ENCODE measurements at regions not wholly inside any gene's neighbourhood (a gene's known extent, or its start where the extent isn't known, plus 50 kb on each side); places are given as distances from the start of the nearest gene placed in this dataset.

DNA sequence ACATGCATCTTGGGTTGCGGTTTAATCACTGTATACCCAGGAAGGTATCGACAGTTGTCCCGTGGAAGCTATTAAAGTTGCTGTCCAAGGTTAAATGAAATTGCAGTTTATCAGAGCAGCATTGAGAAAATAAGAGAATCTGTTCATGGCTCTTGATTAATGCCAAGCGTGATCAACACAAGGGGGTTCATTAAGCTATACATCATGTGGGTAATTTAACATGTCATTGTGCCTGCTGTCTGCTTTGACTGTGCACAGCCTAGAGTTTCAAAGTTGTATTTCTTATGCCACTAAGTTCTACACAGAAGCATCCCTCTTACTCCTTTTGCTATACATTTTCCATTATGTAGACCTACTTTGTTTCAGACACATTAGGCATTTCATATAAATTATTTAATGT, 74.8 kb upstream of the SP8 start:
- Histone ChIP-seq H3K4me2 (no peak overlapping the region), H3K27ac (no peak overlapping the region), H3K9me2 (replicated peaks; ENCODE audit: insufficient read depth) (no peaks in the 10 kb centered on the region), H3K36me3 (replicated peaks; ENCODE audit: insufficient read depth, low read depth) (no peaks in the 10 kb centered on the region), H3K4me1 (ENCODE audit: insufficient read depth) (no peaks in the 10 kb centered on the region), H3K4me3 (no peak overlapping the region), H3K79me2 (no peaks in the 10 kb centered on the region), H3K27me3 (no peaks in the 10 kb centered on the region), H3K9me3 (ENCODE audit: low read depth) (no peaks in the 10 kb centered on the region), H4K20me1 (ENCODE audit: insufficient read depth, poor library complexity, severe bottlenecking) (no peaks in the 10 kb centered on the region), H2AFZ (no peak overlapping the region)
- WGBS (ENCODE audit: low lambda C conversion rate, missing lambda C conversion rate) = 93% methylated on average over 4 of the region's 4 CpGs
- TF ChIP-seq EZH2phosphoT487 (IDR thresholded peaks at IDR 0.05; ENCODE audit: low read depth, severe bottlenecking, unreplicated experiment) (no peak), EZH2 (IDR thresholded peaks at IDR 0.05; ENCODE audit: borderline replicate concordance) (no peak), CTCF (IDR thresholded peaks at IDR 0.05; ENCODE audit: poor library complexity) (no peak)
- no peak for DNase-seq (ENCODE audit: low spot score)

- DNase-seq (ENCODE audit: low spot score) = no peak
- TF ChIP-seq EZH2phosphoT487 (IDR thresholded peaks at IDR 0.05; ENCODE audit: low read depth, severe bottlenecking, unreplicated experiment) (no peak), EZH2 (IDR thresholded peaks at IDR 0.05; ENCODE audit: borderline replicate concordance) (no peak), CTCF (IDR thresholded peaks at IDR 0.05; ENCODE audit: poor library complexity) (no peak)
These were observed 75.9 kb upstream of the SP8 start for GRCh38 chr7:20862554-20862953.

GRCh38 chr7:20864221-20864620, 77.5 kb upstream of the SP8 start:
- Histone ChIP-seq H3K27ac (no peak overlapping the region), H3K9me2 (replicated peaks; ENCODE audit: insufficient read depth) (no peaks in the 10 kb centered on the region), H3K4me2 (no peak overlapping the region), H3K27me3 (no peaks in the 10 kb centered on the region), H3K4me3 (no peak overlapping the region), H3K36me3 (replicated peaks; ENCODE audit: insufficient read depth, low read depth) (no peaks in the 10 kb centered on the region), H3K4me1 (ENCODE audit: insufficient read depth) (no peaks in the 10 kb centered on the region), H4K20me1 (ENCODE audit: insufficient read depth, poor library complexity, severe bottlenecking) (no peaks in the 10 kb centered on the region), H3K9me3 (ENCODE audit: low read depth) (no peaks in the 10 kb centered on the region), H2AFZ (no peak overlapping the region), H3K79me2 (no peaks in the 10 kb centered on the region)
- no peak for TF ChIP-seq CTCF (IDR thresholded peaks at IDR 0.05; ENCODE audit: poor library complexity)
- no peak for TF ChIP-seq EZH2 (IDR thresholded peaks at IDR 0.05; ENCODE audit: borderline replicate concordance)
- TF ChIP-seq EZH2phosphoT487 (IDR thresholded peaks at IDR 0.05; ENCODE audit: low read depth, severe bottlenecking, unreplicated experiment) = no peak
- no peak for DNase-seq (ENCODE audit: low spot score)
- 92% methylated on average over 3 of the region's 3 CpGs for WGBS (ENCODE audit: low lambda C conversion rate, missing lambda C conversion rate)

More at GRCh38 chr7:20862554-20862953, 75.9 kb upstream of the SP8 start:
- Histone ChIP-seq H3K4me2 (no peak overlapping the region), H3K4me1 (ENCODE audit: insufficient read depth) (no peaks in the 10 kb centered on the region), H3K27me3 (no peaks in the 10 kb centered on the region), H3K79me2 (no peaks in the 10 kb centered on the region), H4K20me1 (ENCODE audit: insufficient read depth, poor library complexity, severe bottlenecking) (no peaks in the 10 kb centered on the region), H3K36me3 (replicated peaks; ENCODE audit: insufficient read depth, low read depth) (no peaks in the 10 kb centered on the region), H3K4me3 (no peak overlapping the region), H2AFZ (no peak overlapping the region), H3K27ac (no peak overlapping the region), H3K9me2 (replicated peaks; ENCODE audit: insufficient read depth) (no peaks in the 10 kb centered on the region), H3K9me3 (ENCODE audit: low read depth) (no peaks in the 10 kb centered on the region)
- WGBS (ENCODE audit: low lambda C conversion rate, missing lambda C conversion rate) = 82% methylated on average over 4 of the region's 4 CpGs

GRCh38 chr7:20865684-20866083, 79.0 kb upstream of the SP8 start:
- Histone ChIP-seq H3K27me3 (no peaks in the 10 kb centered on the region), H3K4me1 (ENCODE audit: insufficient read depth) (no peaks in the 10 kb centered on the region), H2AFZ (no peak overlapping the region), H3K36me3 (replicated peaks; ENCODE audit: insufficient read depth, low read depth) (no peaks in the 10 kb centered on the region), H3K4me3 (no peak overlapping the region), H3K79me2 (no peaks in the 10 kb centered on the region), H3K4me2 (no peak overlapping the region), H4K20me1 (ENCODE audit: insufficient read depth, poor library complexity, severe bottlenecking) (no peaks in the 10 kb centered on the region), H3K9me3 (ENCODE audit: low read depth) (no peaks in the 10 kb centered on the region), H3K27ac (no peak overlapping the region), H3K9me2 (replicated peaks; ENCODE audit: insufficient read depth) (no peaks in the 10 kb centered on the region)
- no peak for DNase-seq (ENCODE audit: low spot score)
- 72% methylated on average over 6 of the region's 6 CpGs for WGBS (ENCODE audit: low lambda C conversion rate, missing lambda C conversion rate)
- TF ChIP-seq EZH2 (IDR thresholded peaks at IDR 0.05; ENCODE audit: borderline replicate concordance) (no peak), CTCF (IDR thresholded peaks at IDR 0.05; ENCODE audit: poor library complexity) (no peak), EZH2phosphoT487 (IDR thresholded peaks at IDR 0.05; ENCODE audit: low read depth, severe bottlenecking, unreplicated experiment) (no peak)
